Thymus (tissue), 11 donors: ENCODE measurements at regions not wholly inside any gene's neighbourhood (a gene's known extent, or its start where the extent isn't known, plus 50 kb on each side); places are given as distances from the start of the nearest gene placed in this dataset.
A peak's percentile ranks its signal among the peaks of the same experiment; 100 is the strongest.

Experiments used
- DNase-seq, 9 donors: peaks; one replicate each; pipeline ENCODE4 v3.0.0-alpha.2; 2013; ENCODE audit warnings: low spot score in 9 of 9, low read depth in 6 of 9, missing footprints in 1 of 9
- H3K27ac ChIP-seq, 2 donors: one replicate each; pipeline ENCODE4 v1.5.1; 2013; ENCODE audit warnings: control low read depth in 1 of 2, low read depth in 1 of 2, low read length in 1 of 2, mild to moderate bottlenecking in 1 of 2, moderate library complexity in 1 of 2
- H3K27me3 ChIP-seq, 2 donors: one replicate each; pipeline ENCODE4 v1.5.1; 2013; ENCODE audit warnings: low read length in 1 of 2; ENCODE audit not compliant: control insufficient read depth in 2 of 2, insufficient read depth in 1 of 2
- H3K36me3 ChIP-seq, 2 donors: one replicate each; pipeline ENCODE4 v1.5.1; 2013; ENCODE audit warnings: low read length in 1 of 2, mild to moderate bottlenecking in 1 of 2, moderate library complexity in 1 of 2; ENCODE audit not compliant: control insufficient read depth in 2 of 2, insufficient read depth in 2 of 2
- H3K4me1 ChIP-seq, 2 donors: one replicate each; pipeline ENCODE4 v1.5.1; 2013; ENCODE audit warnings: low read length in 2 of 2; ENCODE audit not compliant: control insufficient read depth in 2 of 2, insufficient read depth in 2 of 2
- H3K4me3 ChIP-seq, 2 donors: one replicate each; pipeline ENCODE4 v1.5.1; 2013; ENCODE audit warnings: low read length in 2 of 2, control low read depth in 1 of 2, mild to moderate bottlenecking in 1 of 2
- H3K9me3 ChIP-seq, 2 donors: one replicate each; pipeline ENCODE4 v1.5.1; 2013; ENCODE audit warnings: low read length in 1 of 2, mild to moderate bottlenecking in 1 of 2; ENCODE audit not compliant: control insufficient read depth in 2 of 2, insufficient read depth in 1 of 2
- WGBS: extraction: QIAGEN DNeasy Blood & Tissue Kit; methylation state at CpG from one replicate; pipeline ENCODE4 v1.1.7; 2013; 5-methylcytosine and 5-hydroxymethylcytosine counted together
- donor health status: healthy.

DNA sequence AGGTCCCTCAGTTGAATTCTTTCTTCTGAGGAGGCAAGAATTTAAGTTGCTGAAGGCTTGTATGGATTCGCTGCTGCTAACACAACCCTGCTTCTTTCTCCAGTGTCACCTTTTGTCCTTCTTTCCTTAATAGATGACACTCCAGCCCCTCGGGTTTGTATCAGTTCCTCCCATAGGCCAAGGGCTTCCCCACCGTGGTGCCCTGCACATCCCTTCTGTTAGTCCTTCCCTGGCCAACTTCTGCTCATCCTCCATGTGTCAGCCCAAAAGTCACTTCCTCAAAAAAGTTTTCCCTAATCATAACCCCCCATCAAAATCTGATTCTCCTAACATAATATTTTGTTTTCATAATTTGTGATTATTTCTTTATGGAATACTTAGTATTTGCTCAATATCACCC lies 190.4 kb downstream of the RHOU start:
- Histone ChIP-seq H3K4me3 (no peak overlapping the region), H3K27me3 (no peaks in the 10 kb centered on the region), H3K4me1 (peaks cover 0 to 11% of the 10 kb centered on the region in 2 donors), H3K36me3 (no peaks in the 10 kb centered on the region), H3K9me3 (peaks cover 0 to 5% of the 10 kb centered on the region in 2 donors), H3K27ac (no peak overlapping the region)
- WGBS, result 94% methylated on average over 3 of the region's 3 CpGs
- no peak for DNase-seq

DNA sequence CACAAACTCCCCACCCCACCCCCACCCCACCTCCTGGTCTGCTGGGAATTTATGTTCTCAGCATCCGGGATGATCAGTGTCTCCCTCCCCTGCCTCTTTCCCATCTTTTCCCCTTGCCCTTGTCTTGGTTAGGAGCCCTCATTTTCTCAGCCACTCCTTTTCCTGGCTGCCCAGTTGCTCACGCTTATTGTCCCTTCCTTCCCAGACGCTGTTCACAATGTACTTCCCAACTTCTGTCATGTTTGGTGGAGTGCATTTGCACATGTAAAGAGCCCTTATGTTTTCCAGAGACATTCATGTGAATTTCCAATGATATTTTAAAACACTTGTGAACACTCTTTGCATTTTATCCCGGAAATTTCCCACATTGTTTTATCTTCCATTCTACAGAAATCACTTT lies 192.1 kb downstream of the RHOU start:
- no peaks in the 10 kb centered on the region for H3K27me3 ChIP-seq
- no peaks in the 10 kb centered on the region for H3K36me3 ChIP-seq
- H3K4me1 ChIP-seq, result peaks cover 0 to 15% of the 10 kb centered on the region in 2 donors
- no peak for DNase-seq
- no peak overlapping the region for H3K27ac ChIP-seq
- H3K4me3 ChIP-seq, result no peak overlapping the region
- H3K9me3 ChIP-seq, result peaks cover 0 to 5% of the 10 kb centered on the region in 2 donors
- WGBS, result 97% methylated on average over 4 of the region's 4 CpGs

DNA sequence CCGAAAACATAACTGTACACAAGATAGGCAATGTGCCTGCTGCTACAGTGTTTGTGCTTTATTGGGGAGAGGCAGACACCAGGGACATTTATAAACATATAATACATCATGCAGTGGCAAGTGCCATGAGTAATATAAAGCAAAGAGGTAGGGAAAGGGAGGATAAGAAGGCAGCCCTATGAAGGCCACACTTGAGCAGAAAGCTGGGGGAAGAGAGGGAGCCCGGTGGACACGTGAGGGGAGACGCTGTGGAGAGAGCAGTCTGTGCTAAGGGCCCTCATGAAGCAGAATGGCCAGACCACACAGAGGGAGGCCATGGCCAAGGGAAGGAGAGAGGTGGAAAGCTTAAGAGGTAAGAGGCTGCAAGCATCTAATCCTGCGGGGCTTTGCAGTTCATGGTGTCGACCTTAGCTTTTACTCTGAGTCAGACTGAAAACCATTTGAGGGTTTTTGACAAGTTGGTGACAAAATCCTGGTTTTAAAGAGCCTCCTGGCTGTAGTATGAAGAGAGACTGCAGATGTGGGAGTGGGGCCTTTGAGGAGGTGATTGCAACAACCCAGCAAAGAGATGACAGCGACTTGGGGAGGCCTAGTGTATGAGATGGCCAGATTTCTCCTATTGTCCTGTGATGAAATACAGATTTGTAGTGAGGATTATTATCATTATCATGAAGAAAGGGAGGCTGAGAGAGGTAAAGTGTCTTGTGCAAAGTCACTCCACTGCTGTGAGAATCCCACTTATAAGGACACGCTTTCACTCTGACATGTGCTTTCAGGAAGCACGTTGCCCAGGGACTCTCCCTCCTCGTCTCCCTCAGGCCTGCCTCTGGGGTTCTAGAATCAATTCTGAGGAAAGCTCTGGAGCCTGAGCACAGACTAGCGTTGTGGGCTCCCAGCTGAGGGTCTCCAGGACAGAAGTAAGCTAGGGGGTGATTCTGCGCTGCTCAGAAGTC lies 192.9 kb downstream of the RHOU start:
- Histone ChIP-seq H3K4me1 (peaks cover 0 to 17% of the 10 kb centered on the region in 2 donors), H3K36me3 (no peaks in the 10 kb centered on the region), H3K27ac (no peak overlapping the region), H3K27me3 (no peaks in the 10 kb centered on the region), H3K9me3 (peaks cover 0 to 5% of the 10 kb centered on the region in 2 donors), H3K4me3 (no peak overlapping the region)
- DNase-seq, result no peak
- 96% methylated on average over 12 of the region's 12 CpGs for WGBS

DNA sequence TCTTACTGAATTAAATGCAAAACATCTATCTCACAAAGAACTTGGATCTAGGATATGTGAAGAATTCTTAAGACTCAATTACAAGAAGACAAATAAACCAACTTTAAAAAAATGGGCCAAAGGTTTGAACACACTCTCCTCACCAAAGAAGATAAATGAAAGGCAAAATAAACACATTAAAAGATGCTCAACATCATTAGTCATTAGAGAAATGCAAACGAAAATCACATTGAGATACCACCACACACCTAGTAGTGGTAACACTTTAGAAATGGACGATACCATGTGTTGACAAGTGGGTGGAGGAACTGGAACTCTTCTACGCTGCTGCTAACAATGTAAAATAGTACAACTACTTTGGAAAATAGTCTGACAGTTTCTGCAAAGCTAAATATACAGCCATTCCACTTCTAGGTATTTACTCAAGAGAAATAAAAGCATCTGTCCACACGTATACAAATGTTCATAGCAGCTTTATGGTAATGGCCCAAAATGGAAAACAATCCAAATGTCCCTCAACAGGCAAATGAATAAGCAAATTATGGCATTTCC lies 194.3 kb downstream of the RHOU start:
- H3K4me3 ChIP-seq, result no peak overlapping the region
- no peak for DNase-seq
- 98% methylated on average over 4 of the region's 4 CpGs for WGBS
- H3K27me3 ChIP-seq, result no peaks in the 10 kb centered on the region
- H3K36me3 ChIP-seq, result no peaks in the 10 kb centered on the region
- no peak overlapping the region for H3K27ac ChIP-seq
- peaks cover 0 to 17% of the 10 kb centered on the region in 2 donors for H3K4me1 ChIP-seq
- H3K9me3 ChIP-seq, result peaks cover 0 to 5% of the 10 kb centered on the region in 2 donors

DNA sequence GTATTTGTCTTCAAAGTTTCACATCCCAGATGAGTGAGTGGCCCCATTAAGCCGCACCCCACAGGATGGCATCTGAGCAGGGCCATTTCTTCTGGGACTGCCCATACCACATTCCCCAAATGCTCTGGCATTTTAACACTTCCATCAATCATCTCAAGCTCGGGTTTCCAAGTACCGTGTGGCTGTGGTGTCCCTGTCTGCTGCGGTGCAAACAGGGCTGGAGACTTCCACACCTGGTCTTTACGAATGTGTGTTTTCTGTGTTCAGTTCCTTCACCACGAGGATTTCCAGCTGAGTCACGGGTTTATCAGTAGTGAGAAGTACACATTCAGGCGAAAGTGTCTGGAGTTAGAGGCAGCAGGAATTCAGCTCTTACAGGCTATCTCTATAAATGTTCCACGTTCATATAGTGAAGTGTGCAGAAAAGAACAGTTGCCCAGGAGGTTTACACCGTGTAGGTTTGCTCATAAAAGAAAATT lies 195.2 kb downstream of the RHOU start:
- Histone ChIP-seq H3K27me3 (no peaks in the 10 kb centered on the region), H3K27ac (no peak overlapping the region), H3K9me3 (peaks cover 0 to 5% of the 10 kb centered on the region in 2 donors), H3K4me1 (peaks cover 0 to 17% of the 10 kb centered on the region in 2 donors), H3K4me3 (no peak overlapping the region), H3K36me3 (no peaks in the 10 kb centered on the region)
- 36% methylated on average over 10 of the region's 10 CpGs for WGBS
- peak in 1 of 9 donors; percentile 25 for DNase-seq

DNA sequence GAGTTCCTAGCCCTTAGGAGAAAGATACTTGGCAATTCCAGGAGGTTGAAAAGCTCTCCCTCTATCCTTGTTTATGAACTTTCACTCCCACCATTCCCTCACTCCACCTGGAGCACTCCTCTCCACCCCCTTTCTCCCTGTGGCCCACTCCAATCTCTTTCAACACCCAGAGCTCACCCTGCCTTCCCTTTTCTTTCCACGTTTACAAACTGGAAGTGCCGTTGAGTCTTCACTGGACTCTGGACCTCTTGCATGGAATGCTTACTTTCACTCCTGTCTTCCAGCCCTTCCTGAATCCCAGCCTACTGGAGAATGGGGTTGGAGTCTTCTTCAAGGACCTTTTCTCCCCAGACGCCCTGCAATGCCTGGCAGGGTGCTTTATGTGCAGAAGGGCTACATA lies 198.5 kb downstream of the RHOU start:
- no peak for DNase-seq
- H3K36me3 ChIP-seq, result no peaks in the 10 kb centered on the region
- peaks cover 1 to 4% of the 10 kb centered on the region in 2 donors for H3K9me3 ChIP-seq
- H3K4me3 ChIP-seq, result no peak overlapping the region
- WGBS, result 100% methylated on average over 3 of the region's 3 CpGs
- H3K27me3 ChIP-seq, result no peaks in the 10 kb centered on the region
- no peak overlapping the region for H3K27ac ChIP-seq
- peaks cover 17 to 47% of the 10 kb centered on the region in 2 donors for H3K4me1 ChIP-seq

DNA sequence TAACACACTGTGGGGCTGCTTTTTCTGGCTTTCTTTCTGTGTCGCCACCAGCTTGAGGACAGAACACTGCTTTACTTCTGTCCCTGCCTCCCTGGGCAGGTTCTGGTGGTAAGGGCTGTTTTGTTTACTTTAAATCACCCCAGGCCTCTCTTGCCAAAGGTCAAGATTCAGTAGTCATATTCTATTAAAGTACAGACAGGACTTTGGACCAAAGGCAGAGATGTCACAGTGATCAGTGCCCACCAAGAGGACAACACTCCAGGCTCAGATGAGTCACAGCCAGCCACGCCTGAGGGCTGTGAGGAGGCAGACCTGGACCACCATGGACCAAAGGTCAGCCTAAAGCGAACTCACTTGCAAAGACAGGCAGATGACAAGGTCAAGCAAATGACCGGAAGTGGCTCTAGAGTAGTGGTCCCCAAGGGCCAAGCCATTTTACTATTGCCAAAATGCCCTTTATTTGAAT lies 200.0 kb downstream of the RHOU start:
- 100% methylated on average over 4 of the region's 4 CpGs for WGBS
- Histone ChIP-seq H3K27me3 (no peaks in the 10 kb centered on the region), H3K9me3 (peaks cover 0 to 1% of the 10 kb centered on the region in 2 donors), H3K4me1 (peaks cover 17 to 59% of the 10 kb centered on the region in 2 donors), H3K27ac (no peak overlapping the region), H3K4me3 (no peak overlapping the region), H3K36me3 (no peaks in the 10 kb centered on the region)
- DNase-seq, result no peak

DNA sequence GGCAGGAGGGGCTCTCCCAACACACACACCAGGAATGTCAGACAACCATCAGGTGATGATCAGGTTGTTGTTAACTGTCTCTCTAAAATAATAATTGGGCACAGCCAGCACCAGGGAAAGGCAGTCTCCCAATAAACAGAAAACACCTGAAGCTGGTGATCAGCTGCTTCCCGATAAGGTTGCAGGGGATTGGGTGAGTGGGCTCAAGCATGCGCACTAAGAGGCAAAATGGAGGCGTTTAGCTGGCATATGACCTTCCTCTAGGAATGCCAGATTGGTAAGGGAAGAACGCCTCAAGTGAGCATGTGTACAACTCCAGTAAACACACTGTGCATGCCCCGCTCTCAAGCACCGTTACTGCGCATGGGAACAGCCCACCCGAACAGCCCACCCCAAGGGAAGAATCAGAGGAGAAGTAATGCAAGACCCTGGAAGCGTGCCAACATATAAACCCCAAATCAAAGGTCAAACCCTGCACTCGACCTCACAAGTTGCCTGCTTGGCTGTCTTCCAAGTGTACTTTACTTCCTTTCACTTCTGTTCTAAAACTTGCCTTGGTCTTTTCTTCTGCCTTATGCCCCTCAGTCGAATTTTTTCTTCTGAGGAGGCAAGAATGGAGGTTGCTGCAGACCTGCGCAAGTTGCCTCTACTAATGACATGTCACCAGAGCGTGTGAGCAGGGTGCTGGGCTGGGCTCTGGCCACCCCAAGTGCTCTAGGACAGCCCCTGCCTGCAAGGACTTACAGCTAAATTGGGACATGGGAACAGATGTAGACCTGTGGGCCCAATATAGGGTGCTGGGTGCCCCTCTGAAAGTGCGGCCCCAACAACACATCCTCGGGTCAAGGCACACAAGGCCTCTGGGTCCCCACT lies 200.8 kb downstream of the RHOU start:
- H3K36me3 ChIP-seq, result no peaks in the 10 kb centered on the region
- peak in 2 of 9 donors; percentile 19 to 51 for DNase-seq
- 72% methylated on average over 15 of the region's 15 CpGs for WGBS
- H3K4me1 ChIP-seq, result peaks cover 17 to 56% of the 10 kb centered on the region in 2 donors
- no peak overlapping the region for H3K4me3 ChIP-seq
- no peaks in the 10 kb centered on the region for H3K27me3 ChIP-seq
- H3K9me3 ChIP-seq, result peaks cover 0 to 1% of the 10 kb centered on the region in 2 donors
- peak overlapping the region in 1 of 2 donors; percentile 58 for H3K27ac ChIP-seq
